ENCODE measurements at regions not wholly inside any gene's neighbourhood (a gene's known extent, or its start where the extent isn't known, plus 50 kb on each side); places are given as distances from the start of the nearest gene placed in this dataset.

- intact Hi-C loops (cut with DNase I) = no loop called here
These were observed 81.3 kb upstream of the IRX6 start for GRCh38 chr16:55242667-55243066.

GRCh38 chr16:55248058-55248457 is 75.9 kb upstream of the IRX6 start:
- intact Hi-C loops (cut with DNase I) = no loop called here
- DNase-seq = no peak
- no peak for ATAC-seq

More at GRCh38 chr16:55242667-55243066, 81.3 kb upstream of the IRX6 start:
- no peak for DNase-seq
- ATAC-seq = no peak

GRCh38 chr16:55248494-55248893 is 75.5 kb upstream of the IRX6 start:
- DNase-seq (no peak), ATAC-seq (no peak)
- intact Hi-C loops (cut with DNase I) = no loop called here

GRCh38 chr16:55249361-55249760 is 74.6 kb upstream of the IRX6 start:
- ATAC-seq = no peak

GRCh38 chr16:55249936-55250335 is 74.1 kb upstream of the IRX6 start:
- intact Hi-C loops (cut with DNase I) = loop anchor here in 1 of 2 donors (10.0 kb wide), 1 partner anchor 1355 kb away; no protein-coding TSS in a partner anchor
- DNase-seq (no peak), ATAC-seq (no peak)

More at GRCh38 chr16:55249361-55249760, 74.6 kb upstream of the IRX6 start:
- no peak for DNase-seq
- intact Hi-C loops (cut with DNase I) = no loop called here

GRCh38 chr16:55250701-55251100 is 73.3 kb upstream of the IRX6 start:
- intact Hi-C loops (cut with DNase I) = loop anchor here in 1 of 2 donors (10.0 kb wide), 1 partner anchor 1356 kb away; no protein-coding TSS in a partner anchor
- ATAC-seq (no peak), DNase-seq (peak; percentile 36)

- intact Hi-C loops (cut with DNase I) = loop anchor here in 1 of 2 donors (10.0 kb wide), 1 partner anchor 1356 kb away; no protein-coding TSS in a partner anchor
- ATAC-seq (no peak), DNase-seq (no peak)
These were observed 72.9 kb upstream of the IRX6 start for GRCh38 chr16:55251151-55251550.

GRCh38 chr16:55252577-55252976 is 71.4 kb upstream of the IRX6 start:
- no peak for ATAC-seq
- intact Hi-C loops (cut with DNase I) = loop anchor here in 1 of 2 donors (10.0 kb wide), 1 partner anchor 1358 kb away; no protein-coding TSS in a partner anchor

GRCh38 chr16:55253987-55254386 is 70.0 kb upstream of the IRX6 start:
- intact Hi-C loops (cut with DNase I) = loop anchor here in 1 of 2 donors (10.0 kb wide), 1 partner anchor 1359 kb away; no protein-coding TSS in a partner anchor
- ATAC-seq (no peak), DNase-seq (no peak)

More at GRCh38 chr16:55252577-55252976, 71.4 kb upstream of the IRX6 start:
- DNase-seq = no peak

- DNase-seq (no peak), ATAC-seq (no peak)
- intact Hi-C loops (cut with DNase I) = loop anchor here in 1 of 2 donors (10.0 kb wide), 1 partner anchor 1361 kb away; no protein-coding TSS in a partner anchor
These were observed 68.2 kb upstream of the IRX6 start for GRCh38 chr16:55255733-55256282.

- intact Hi-C loops (cut with DNase I) = loop anchor here in 1 of 2 donors (10.0 kb wide), 1 partner anchor 1362 kb away; no protein-coding TSS in a partner anchor
- DNase-seq (no peak), ATAC-seq (no peak)
These were observed 67.5 kb upstream of the IRX6 start for GRCh38 chr16:55256412-55257016.

GRCh38 chr16:55257966-55258613 is 65.9 kb upstream of the IRX6 start:
- peak; percentile 64 to 70 for ATAC-seq
- intact Hi-C loops (cut with DNase I) = loop anchor here in 1 of 2 donors (10.0 kb wide), 1 partner anchor 1363 kb away; no protein-coding TSS in a partner anchor
- peak; percentile 64 for DNase-seq

- DNase-seq (no peak), ATAC-seq (no peak)
- intact Hi-C loops (cut with DNase I) = no loop called here
These were observed 62.7 kb upstream of the IRX6 start for GRCh38 chr16:55261301-55261700.

GRCh38 chr16:55263271-55264250 is 60.4 kb upstream of the IRX6 start:
- no peak for ATAC-seq
- DNase-seq = no peak
- intact Hi-C loops (cut with DNase I) = no loop called here

- DNase-seq (no peak), ATAC-seq (no peak)
- intact Hi-C loops (cut with DNase I) = no loop called here
These were observed 59.1 kb upstream of the IRX6 start for GRCh38 chr16:55264949-55265348.

- intact Hi-C loops (cut with DNase I) = no loop called here
- ATAC-seq (no peak), DNase-seq (no peak)
These were observed 58.1 kb upstream of the IRX6 start for GRCh38 chr16:55265926-55266325.

- no peak for DNase-seq
- no peak for ATAC-seq
- intact Hi-C loops (cut with DNase I) = no loop called here
These were observed 52.0 kb upstream of the IRX6 start for GRCh38 chr16:55271945-55272513.

GRCh38 chr16:55272744-55273143 is 51.3 kb upstream of the IRX6 start:
- ATAC-seq = no peak
- intact Hi-C loops (cut with DNase I) = no loop called here
- DNase-seq = no peak

- ATAC-seq (no peak), DNase-seq (no peak)
- intact Hi-C loops (cut with DNase I) = no loop called here
These were observed 50.6 kb upstream of the IRX6 start for GRCh38 chr16:55273356-55273755.

Data from left cardiac atrium (tissue), 4 donors.